Esophagus muscularis mucosa (tissue), 4 donors: ENCODE measurements at regions not wholly inside any gene's neighbourhood (a gene's known extent, or its start where the extent isn't known, plus 50 kb on each side); places are given as distances from the start of the nearest gene placed in this dataset.
"Not testable (repeated sequence)": the region's sequence is repeated elsewhere in the genome, so short reads cannot be mapped to it uniquely, and the experiment has no call there.

Experiments
- DNase-seq: peaks from one replicate; pipeline ENCODE4 v3.0.0-alpha.2; 2017; ENCODE audit errors: extremely low spot score
- H3K27ac ChIP-seq, 4 donors: fragments of 200-600 bp; sonication (generic); replicated peaks in 1 of 4; 1 replicate in 3 of 4; 2 replicates in 1 of 4; pipeline ENCODE4 v1.5.1; 2016 to 2019; ENCODE audit warnings: mild to moderate bottlenecking in 1 of 4
- H3K27me3 ChIP-seq, 4 donors: fragments of 200-600 bp; sonication (generic); one replicate each; pipeline versions ENCODE4 v1.5.1 to v1.6.0; 2016 to 2019
- H3K36me3 ChIP-seq, 4 donors: fragments of 200-600 bp; sonication (generic); one replicate each; pipeline ENCODE4 v1.5.1; 2016 to 2019
- H3K4me1 ChIP-seq, 4 donors: fragments of 200-600 bp; sonication (generic); one replicate each; pipeline ENCODE4 v1.5.1; 2016 to 2019
- H3K4me3 ChIP-seq, 4 donors: fragments of 200-600 bp; sonication (generic); 1 replicate in 2 of 4; 2 replicates in 2 of 4; pipeline ENCODE4 v1.5.1; 2016 to 2019; ENCODE audit warnings: mild to moderate bottlenecking in 4 of 4, moderate library complexity in 1 of 4
- H3K9me3 ChIP-seq, 4 donors: fragments of 200-600 bp; sonication (generic); 1 replicate in 3 of 4; 2 replicates in 1 of 4; pipeline ENCODE4 v1.5.1; 2016 to 2019
- EP300 ChIP-seq: sonication (generic); formaldehyde crosslinking; IDR thresholded peaks from one replicate; pipeline ENCODE4 v1.6.1; 2017; ENCODE audit warnings: antibody characterized with exemption
- POLR2A ChIP-seq: fragments of 450-650 bp; IDR thresholded peaks from one replicate; pipeline ENCODE4 v1.6.1; 2017; ENCODE audit warnings: antibody characterized with exemption, moderate library complexity, mild to moderate bottlenecking, low read depth
- POLR2AphosphoS5 ChIP-seq, 2 donors: sonication (generic); formaldehyde crosslinking; IDR thresholded peaks; one replicate each; pipeline ENCODE4 v1.6.1; 2017; ENCODE audit warnings: antibody characterized with exemption in 2 of 2
- WGBS: methylation state at CpG from one replicate; pipeline ENCODE4 v1.1.5; 2018; 5-methylcytosine and 5-hydroxymethylcytosine counted together
- intact Hi-C: fragments of 100-400 bp; cut with DNase I; formaldehyde crosslinking; loops from one replicate; pipeline ENCODE4 v1.15.1; 2023
- TF ChIP-seq, protein P1 (sequence below), 3 experiments: fragments of 200-600 bp in 2 of 3; fragments of 450-650 bp in 1 of 3; sonication (generic) in 2 of 3; IDR thresholded peaks; one replicate each; pipeline ENCODE4 v1.5.1; 2017 to 2019; ENCODE audit warnings: antibody characterized with exemption in 3 of 3, mild to moderate bottlenecking in 2 of 3, moderate library complexity in 1 of 3

DNA sequence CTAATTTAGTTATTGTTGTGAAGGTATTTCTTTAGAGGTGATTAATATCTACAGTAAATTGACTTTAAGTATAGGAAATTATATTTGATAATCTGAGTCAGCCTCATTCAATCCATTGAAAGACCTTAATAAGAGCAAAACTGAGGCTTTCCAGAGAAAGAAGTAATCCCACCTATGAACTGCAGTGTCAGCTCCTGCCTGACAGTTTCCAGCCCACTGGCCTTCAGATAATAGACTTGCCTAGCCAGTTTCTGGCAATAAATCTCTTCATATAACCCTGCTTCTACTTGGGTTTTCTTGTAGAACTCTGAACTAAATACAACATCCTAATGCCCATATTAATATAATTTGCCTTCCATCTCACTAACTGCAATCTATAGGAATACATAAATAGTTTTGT is 437.9 kb upstream of the UBE2E3 start:
- no peak for DNase-seq
- Histone ChIP-seq H3K9me3 (no peaks in the 10 kb centered on the region), H3K36me3 (no peaks in the 10 kb centered on the region), H3K4me3 (no peak overlapping the region), H3K27ac (no peak overlapping the region), H3K4me1 (no peaks in the 10 kb centered on the region), H3K27me3 (no peaks in the 10 kb centered on the region)
- TF ChIP-seq POLR2AphosphoS5 (IDR thresholded peaks at IDR 0.05) (no peak), EP300 (no peak), POLR2A (no peak)
- TF ChIP-seq, protein P1, sequence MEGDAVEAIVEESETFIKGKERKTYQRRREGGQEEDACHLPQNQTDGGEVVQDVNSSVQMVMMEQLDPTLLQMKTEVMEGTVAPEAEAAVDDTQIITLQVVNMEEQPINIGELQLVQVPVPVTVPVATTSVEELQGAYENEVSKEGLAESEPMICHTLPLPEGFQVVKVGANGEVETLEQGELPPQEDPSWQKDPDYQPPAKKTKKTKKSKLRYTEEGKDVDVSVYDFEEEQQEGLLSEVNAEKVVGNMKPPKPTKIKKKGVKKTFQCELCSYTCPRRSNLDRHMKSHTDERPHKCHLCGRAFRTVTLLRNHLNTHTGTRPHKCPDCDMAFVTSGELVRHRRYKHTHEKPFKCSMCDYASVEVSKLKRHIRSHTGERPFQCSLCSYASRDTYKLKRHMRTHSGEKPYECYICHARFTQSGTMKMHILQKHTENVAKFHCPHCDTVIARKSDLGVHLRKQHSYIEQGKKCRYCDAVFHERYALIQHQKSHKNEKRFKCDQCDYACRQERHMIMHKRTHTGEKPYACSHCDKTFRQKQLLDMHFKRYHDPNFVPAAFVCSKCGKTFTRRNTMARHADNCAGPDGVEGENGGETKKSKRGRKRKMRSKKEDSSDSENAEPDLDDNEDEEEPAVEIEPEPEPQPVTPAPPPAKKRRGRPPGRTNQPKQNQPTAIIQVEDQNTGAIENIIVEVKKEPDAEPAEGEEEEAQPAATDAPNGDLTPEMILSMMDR (IDR thresholded peaks at IDR 0.05) = no peak
- intact Hi-C loops = no loop called here

DNA sequence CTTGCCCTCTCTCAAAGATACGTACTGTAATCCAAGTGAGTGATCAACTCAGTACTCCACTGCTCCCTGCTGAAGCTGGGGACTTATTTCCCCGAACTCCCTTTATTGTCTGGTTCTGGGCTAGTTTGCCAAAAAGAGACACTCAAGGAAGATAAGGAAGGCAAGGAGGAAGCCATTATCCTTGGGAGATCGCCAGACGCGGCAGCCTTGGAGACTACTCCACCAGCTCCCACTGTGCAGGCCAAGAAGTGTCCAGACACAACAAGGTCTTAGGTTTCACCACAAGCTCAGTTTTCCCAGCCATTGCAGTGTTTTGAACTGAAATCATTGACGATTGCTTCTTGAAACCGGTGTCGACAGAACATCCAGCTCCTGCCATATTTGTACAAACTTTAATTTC is 439.6 kb upstream of the UBE2E3 start:
- WGBS = 93% methylated on average over 8 of the region's 8 CpGs

DNA sequence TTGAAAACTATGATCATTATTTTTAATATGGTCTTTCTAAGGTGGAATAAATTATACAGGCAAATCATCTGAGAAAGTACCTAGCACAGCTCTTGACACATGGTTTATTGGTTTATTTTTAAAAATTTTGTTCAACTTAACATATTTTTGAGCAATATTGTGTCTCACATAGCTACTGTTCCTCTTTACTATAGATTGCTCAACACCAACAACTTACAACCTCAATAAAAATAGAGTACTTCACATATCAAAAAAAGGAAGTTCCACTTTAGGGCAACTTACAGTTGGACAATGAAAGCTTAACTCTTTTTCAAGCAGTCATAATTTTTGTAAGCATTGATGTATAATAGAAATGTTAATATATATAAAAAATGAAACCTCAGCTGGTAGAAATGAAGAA is 440.9 kb upstream of the UBE2E3 start:
- no peak overlapping the region for H3K4me3 ChIP-seq
- H3K27me3 ChIP-seq = no peaks in the 10 kb centered on the region
- no peaks in the 10 kb centered on the region for H3K36me3 ChIP-seq
- no peak overlapping the region for H3K27ac ChIP-seq
- TF ChIP-seq EP300 (no peak), POLR2A (no peak), POLR2AphosphoS5 (IDR thresholded peaks at IDR 0.05) (no peak)
- TF ChIP-seq, protein P1 (IDR thresholded peaks at IDR 0.05) = no peak
- no peaks in the 10 kb centered on the region for H3K9me3 ChIP-seq
- no peak for DNase-seq
- intact Hi-C loops = no loop called here
- H3K4me1 ChIP-seq = no peaks in the 10 kb centered on the region

More for the DNA sequence above, 439.6 kb upstream of the UBE2E3 start:
- Histone ChIP-seq H3K4me3 (no peak overlapping the region), H3K9me3 (no peaks in the 10 kb centered on the region), H3K36me3 (no peaks in the 10 kb centered on the region), H3K27me3 (no peaks in the 10 kb centered on the region), H3K4me1 (no peaks in the 10 kb centered on the region), H3K27ac (no peak overlapping the region)
- DNase-seq = no peak
- intact Hi-C loops = no loop called here
- TF ChIP-seq EP300 = no peak

DNA sequence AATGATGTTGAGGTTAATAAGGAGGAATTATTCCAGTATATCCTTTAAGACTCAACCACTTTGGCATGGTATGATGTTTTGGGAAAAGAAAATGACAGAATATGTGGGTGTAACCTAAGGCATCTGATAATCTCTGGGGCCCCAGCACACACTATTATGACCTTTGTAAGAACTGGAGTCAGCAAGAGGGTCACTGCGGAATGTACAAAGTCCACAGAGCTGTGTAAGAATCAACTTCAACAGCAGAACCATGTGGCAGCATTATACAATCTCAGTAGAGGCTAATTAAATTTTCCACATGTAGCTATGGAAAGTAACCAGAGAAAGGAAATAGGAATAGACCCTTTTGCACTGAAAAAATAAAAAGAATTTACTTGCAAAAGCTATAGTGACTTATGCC is 445.1 kb upstream of the UBE2E3 start:
- Histone ChIP-seq H3K27ac (no peak overlapping the region), H3K4me3 (no peak overlapping the region), H3K4me1 (no peaks in the 10 kb centered on the region), H3K36me3 (no peaks in the 10 kb centered on the region), H3K27me3 (no peaks in the 10 kb centered on the region), H3K9me3 (no peaks in the 10 kb centered on the region)
- no peak for TF ChIP-seq POLR2AphosphoS5 (IDR thresholded peaks at IDR 0.05)
- TF ChIP-seq POLR2A = no peak
- no peak for TF ChIP-seq EP300
- TF ChIP-seq, protein P1 (IDR thresholded peaks at IDR 0.05) = no peak
- DNase-seq = no peak
- 91% methylated on average over 1 of the region's 1 CpG for WGBS
- intact Hi-C loops = no loop called here

DNA sequence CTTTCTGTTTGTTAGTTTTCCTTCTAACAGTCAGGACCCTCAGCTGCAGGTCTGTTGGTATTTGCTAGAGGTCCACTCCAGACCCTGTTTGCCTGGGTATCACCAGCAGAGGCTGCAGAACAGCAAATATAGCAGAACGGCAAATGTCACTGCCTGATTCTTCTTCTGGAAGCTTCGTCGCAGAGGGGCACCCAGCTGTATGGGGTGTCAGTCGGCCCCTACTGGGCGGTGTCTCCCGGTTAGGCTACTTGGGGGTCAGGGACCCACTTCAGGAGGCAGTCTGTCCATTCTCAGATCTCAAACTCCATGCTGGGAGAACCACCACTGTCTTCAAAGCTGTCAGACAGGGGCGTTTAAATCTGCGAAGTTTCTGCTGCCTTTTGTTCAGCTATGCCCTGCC is 448.6 kb upstream of the UBE2E3 start:
- H3K36me3 ChIP-seq, H3K27ac ChIP-seq, H3K27me3 ChIP-seq, H3K9me3 ChIP-seq, H3K4me1 ChIP-seq, DNase-seq, H3K4me3 ChIP-seq, intact Hi-C loops: not testable (repeated sequence)
- WGBS = 96% methylated on average over 8 of the region's 8 CpGs

DNA sequence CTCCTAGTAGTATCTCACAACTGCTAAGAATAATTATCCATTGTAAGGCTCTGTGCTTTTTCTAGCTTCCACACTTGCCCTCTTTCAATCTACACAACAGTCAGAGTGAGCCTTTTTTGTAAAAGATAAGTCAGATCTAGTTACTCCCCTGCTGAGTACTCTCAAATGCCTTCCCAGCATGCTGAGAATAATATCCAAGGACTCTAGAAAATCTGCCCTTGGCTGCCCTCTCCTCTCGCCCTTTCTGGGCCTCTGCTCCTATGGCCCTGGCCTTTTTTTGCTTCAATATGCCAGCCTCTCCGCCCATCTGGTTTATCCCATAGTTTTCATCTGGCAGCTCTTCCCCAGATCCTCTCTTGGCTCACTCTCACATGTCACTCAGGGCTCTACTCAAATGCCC is 455.9 kb upstream of the UBE2E3 start:
- Histone ChIP-seq H3K27ac (no peak overlapping the region), H3K4me1 (no peaks in the 10 kb centered on the region), H3K9me3 (no peaks in the 10 kb centered on the region), H3K36me3 (no peaks in the 10 kb centered on the region), H3K4me3 (no peak overlapping the region), H3K27me3 (no peaks in the 10 kb centered on the region)
- DNase-seq = no peak
- no peak for TF ChIP-seq EP300
- no peak for TF ChIP-seq POLR2AphosphoS5 (IDR thresholded peaks at IDR 0.05)
- no peak for TF ChIP-seq POLR2A
- TF ChIP-seq, protein P1 (IDR thresholded peaks at IDR 0.05) = no peak
- intact Hi-C loops = no loop called here
- WGBS = 91% methylated on average over 2 of the region's 2 CpGs
